HG02759 (cell line): ENCODE measurements at regions not wholly inside any gene's neighbourhood (a gene's known extent, or its start where the extent isn't known, plus 50 kb on each side); places are given as distances from the start of the nearest gene placed in this dataset.
"Not testable (repeated sequence)": the region's sequence is repeated elsewhere in the genome, so short reads cannot be mapped to it uniquely, and the experiment has no call there.

Experiments used
- ATAC-seq: cut with Tn5 transposase; IDR thresholded peaks from one replicate; pipeline ENCODE4 v1.9.1; 2021; ENCODE audit warnings: mild to moderate bottlenecking, moderate library complexity; ENCODE audit not compliant: unreplicated experiment

- ATAC-seq = no peak
These were observed 84.7 kb downstream of the SCN11A start for GRCh38 chr3:38966811-38967692.

- no peak for ATAC-seq
These were observed 87.1 kb downstream of the SCN11A start for GRCh38 chr3:38964646-38965045.

GRCh38 chr3:38964204-38964603, 87.5 kb downstream of the SCN11A start:
- ATAC-seq = no peak

- peak; percentile 65 for ATAC-seq
These were observed 90.7 kb downstream of the SCN11A start for GRCh38 chr3:38960953-38961622.

- no peak for ATAC-seq
These were observed 91.6 kb downstream of the SCN11A start for GRCh38 chr3:38960042-38960622.

GRCh38 chr3:38958026-38958720, 93.6 kb downstream of the SCN11A start:
- no peak for ATAC-seq

- ATAC-seq = no peak
These were observed 94.4 kb downstream of the SCN11A start for GRCh38 chr3:38957296-38957695.

- ATAC-seq = no peak
These were observed 99.0 kb downstream of the SCN11A start for GRCh38 chr3:38952721-38953120.

- ATAC-seq = not testable (repeated sequence)
These were observed 100.6 kb downstream of the SCN11A start for GRCh38 chr3:38951167-38951566.

- ATAC-seq = no peak
These were observed 101.2 kb downstream of the SCN11A start for GRCh38 chr3:38950581-38950980.

- no peak for ATAC-seq
These were observed 101.8 kb downstream of the SCN11A start for GRCh38 chr3:38949994-38950393.

GRCh38 chr3:38940394-38940793, 111.3 kb downstream of the SCN11A start:
- no peak for ATAC-seq

- no peak for ATAC-seq
These were observed 109.3 kb upstream of the SCN10A start for GRCh38 chr3:38925351-38925750.

GRCh38 chr3:38916706-38917105, 100.7 kb upstream of the SCN10A start:
- no peak for ATAC-seq

GRCh38 chr3:38907426-38907825, 91.4 kb upstream of the SCN10A start:
- no peak for ATAC-seq

- ATAC-seq = no peak
These were observed 74.4 kb upstream of the SCN10A start for GRCh38 chr3:38890426-38890825.

GRCh38 chr3:38878646-38879045, 62.6 kb upstream of the SCN10A start:
- no peak for ATAC-seq
